ENCODE measurements at regions not wholly inside any gene's neighbourhood (a gene's known extent, or its start where the extent isn't known, plus 50 kb on each side); places are given as distances from the start of the nearest gene placed in this dataset.
A peak's percentile ranks its signal among the peaks of the same experiment; 100 is the strongest.

DNA sequence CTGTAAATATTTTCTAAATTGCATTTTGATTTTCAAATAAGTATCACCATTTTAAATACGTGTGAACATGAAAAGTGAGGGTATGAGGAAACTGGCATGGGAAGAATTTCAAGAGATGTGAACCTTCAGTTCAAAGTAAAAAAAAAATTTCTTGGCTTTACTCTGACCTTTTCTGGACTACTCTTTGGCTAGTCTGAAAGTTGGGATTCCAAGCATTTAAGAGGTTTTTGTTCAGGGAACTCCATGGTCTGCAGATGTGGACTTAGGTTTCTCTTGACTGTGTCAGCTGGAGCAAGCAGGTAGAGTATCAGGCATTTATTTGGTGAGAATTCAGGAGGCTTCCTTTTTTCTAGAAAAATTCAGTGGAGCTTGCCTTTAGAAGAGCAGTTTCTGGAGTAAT is 311.6 kb downstream of the LRIG3 start:
- no peak for DNase-seq (ENCODE audit: low read depth)
- TF ChIP-seq, protein P1, sequence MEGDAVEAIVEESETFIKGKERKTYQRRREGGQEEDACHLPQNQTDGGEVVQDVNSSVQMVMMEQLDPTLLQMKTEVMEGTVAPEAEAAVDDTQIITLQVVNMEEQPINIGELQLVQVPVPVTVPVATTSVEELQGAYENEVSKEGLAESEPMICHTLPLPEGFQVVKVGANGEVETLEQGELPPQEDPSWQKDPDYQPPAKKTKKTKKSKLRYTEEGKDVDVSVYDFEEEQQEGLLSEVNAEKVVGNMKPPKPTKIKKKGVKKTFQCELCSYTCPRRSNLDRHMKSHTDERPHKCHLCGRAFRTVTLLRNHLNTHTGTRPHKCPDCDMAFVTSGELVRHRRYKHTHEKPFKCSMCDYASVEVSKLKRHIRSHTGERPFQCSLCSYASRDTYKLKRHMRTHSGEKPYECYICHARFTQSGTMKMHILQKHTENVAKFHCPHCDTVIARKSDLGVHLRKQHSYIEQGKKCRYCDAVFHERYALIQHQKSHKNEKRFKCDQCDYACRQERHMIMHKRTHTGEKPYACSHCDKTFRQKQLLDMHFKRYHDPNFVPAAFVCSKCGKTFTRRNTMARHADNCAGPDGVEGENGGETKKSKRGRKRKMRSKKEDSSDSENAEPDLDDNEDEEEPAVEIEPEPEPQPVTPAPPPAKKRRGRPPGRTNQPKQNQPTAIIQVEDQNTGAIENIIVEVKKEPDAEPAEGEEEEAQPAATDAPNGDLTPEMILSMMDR (IDR thresholded peaks at IDR 0.05; ENCODE audit: insufficient read depth, low read length, severe bottlenecking): no peak

DNA sequence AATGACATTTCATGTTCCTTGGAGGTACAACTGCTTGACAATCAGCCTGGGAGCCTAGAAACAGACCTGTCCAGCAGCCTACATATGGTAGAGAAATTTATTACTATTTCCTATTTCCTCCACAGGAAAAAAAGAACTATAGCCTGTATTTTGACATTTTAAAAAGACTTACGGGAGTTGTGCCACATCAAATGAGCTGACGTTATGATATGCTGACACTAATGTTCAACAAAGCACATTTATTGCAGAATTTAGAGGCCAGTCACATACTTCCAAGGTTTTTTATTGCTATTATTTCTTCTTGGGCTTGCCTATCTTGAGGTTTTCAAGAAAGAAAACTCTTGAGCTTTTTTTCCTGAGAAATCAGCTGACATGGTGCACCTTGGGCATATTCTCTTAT is 305.3 kb downstream of the LRIG3 start:
- TF ChIP-seq, protein P1 (IDR thresholded peaks at IDR 0.05; ENCODE audit: insufficient read depth, low read length, severe bottlenecking): no peak
- no peak overlapping the region for H3K4me3 ChIP-seq (ENCODE audit: low read depth, low read length)
- DNase-seq (ENCODE audit: low read depth) (no peak), FAIRE-seq (no peak)
- no peaks in the 10 kb centered on the region for H3K27me3 ChIP-seq (ENCODE audit: control insufficient read depth, insufficient read depth, low read length)
- no peaks in the 10 kb centered on the region for H3K36me3 ChIP-seq (ENCODE audit: control insufficient read depth, insufficient read depth, low read length)

More for the DNA sequence above, 311.6 kb downstream of the LRIG3 start:
- H3K27me3 ChIP-seq (ENCODE audit: control insufficient read depth, insufficient read depth, low read length): no peaks in the 10 kb centered on the region
- no peak for FAIRE-seq
- H3K36me3 ChIP-seq (ENCODE audit: control insufficient read depth, insufficient read depth, low read length): no peaks in the 10 kb centered on the region
- H3K4me3 ChIP-seq (ENCODE audit: low read depth, low read length): no peak overlapping the region

DNA sequence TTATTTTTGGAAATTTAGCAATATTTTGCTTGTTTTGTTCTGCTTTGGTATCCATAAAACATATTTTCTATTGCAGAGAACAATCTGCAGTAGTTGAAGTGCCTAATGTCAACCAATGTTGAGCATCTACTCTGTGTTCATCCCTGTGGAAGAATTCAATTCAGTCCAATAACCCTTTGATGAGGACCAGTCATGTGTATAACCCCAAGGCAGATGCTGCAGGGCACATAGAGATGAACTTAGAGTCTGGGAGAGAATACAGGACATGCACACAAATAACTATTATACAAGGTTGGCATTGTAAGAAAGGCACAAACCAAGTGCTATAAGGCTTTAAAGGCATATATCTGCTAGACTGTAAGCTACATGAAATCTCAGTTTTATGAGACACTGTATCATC is 304.7 kb downstream of the LRIG3 start:
- TF ChIP-seq, protein P1 (IDR thresholded peaks at IDR 0.05; ENCODE audit: insufficient read depth, low read length, severe bottlenecking): no peak
- no peaks in the 10 kb centered on the region for H3K36me3 ChIP-seq (ENCODE audit: control insufficient read depth, insufficient read depth, low read length)
- no peak overlapping the region for H3K4me3 ChIP-seq (ENCODE audit: low read depth, low read length)
- no peak for DNase-seq (ENCODE audit: low read depth)
- H3K27me3 ChIP-seq (ENCODE audit: control insufficient read depth, insufficient read depth, low read length): no peaks in the 10 kb centered on the region
- no peak for FAIRE-seq

- no peaks in the 10 kb centered on the region for H3K36me3 ChIP-seq (ENCODE audit: control insufficient read depth, insufficient read depth, low read length)
- H3K27me3 ChIP-seq (ENCODE audit: control insufficient read depth, insufficient read depth, low read length): no peaks in the 10 kb centered on the region
- TF ChIP-seq, protein P1 (IDR thresholded peaks at IDR 0.05; ENCODE audit: insufficient read depth, low read length, severe bottlenecking): no peak
- no peak for FAIRE-seq
- H3K4me3 ChIP-seq (ENCODE audit: low read depth, low read length): no peak overlapping the region
- DNase-seq (ENCODE audit: low read depth): peak; percentile 53
Measured at GRCh38 chr12:58616618-58617017, 303.7 kb downstream of the LRIG3 start.

GRCh38 chr12:58621126-58621525 is 299.2 kb downstream of the LRIG3 start:
- Histone ChIP-seq H3K36me3 (ENCODE audit: control insufficient read depth, insufficient read depth, low read length) (no peaks in the 10 kb centered on the region), H3K4me3 (ENCODE audit: low read depth, low read length) (no peak overlapping the region), H3K27me3 (ENCODE audit: control insufficient read depth, insufficient read depth, low read length) (no peaks in the 10 kb centered on the region)
- DNase-seq (ENCODE audit: low read depth) (no peak), FAIRE-seq (no peak)
- TF ChIP-seq, protein P1 (IDR thresholded peaks at IDR 0.05; ENCODE audit: insufficient read depth, low read length, severe bottlenecking): no peak

GRCh38 chr12:58629376-58629775 is 290.9 kb downstream of the LRIG3 start:
- FAIRE-seq: no peak

More at GRCh38 chr12:58629376-58629775, 290.9 kb downstream of the LRIG3 start:
- DNase-seq (ENCODE audit: low read depth): peak; percentile 18
- TF ChIP-seq, protein P1 (IDR thresholded peaks at IDR 0.05; ENCODE audit: insufficient read depth, low read length, severe bottlenecking): no peak
- Histone ChIP-seq H3K27me3 (ENCODE audit: control insufficient read depth, insufficient read depth, low read length) (no peaks in the 10 kb centered on the region), H3K36me3 (ENCODE audit: control insufficient read depth, insufficient read depth, low read length) (no peaks in the 10 kb centered on the region), H3K4me3 (ENCODE audit: low read depth, low read length) (no peak overlapping the region)

Measured in bronchial epithelial cell (primary cell).